ENCODE measurements at regions not wholly inside any gene's neighbourhood (a gene's known extent, or its start where the extent isn't known, plus 50 kb on each side); places are given as distances from the start of the nearest gene placed in this dataset.

GRCh38 chr3:22886439-22887068 lies 316.6 kb upstream of the UBE2E2 start:
- Histone ChIP-seq H2BK15ac (ENCODE audit: low read depth, low read length) (no peak overlapping the region), H3K4me2 (ENCODE audit: insufficient read depth, insufficient read length, low read length) (no peak overlapping the region), H3K9me3 (ENCODE audit: control insufficient read depth, low read depth, low read length) (no peaks in the 10 kb centered on the region), H3K79me1 (ENCODE audit: insufficient read depth, low read depth, low read length, poor library complexity, severe bottlenecking) (no peaks in the 10 kb centered on the region), H4K8ac (replicated peaks; ENCODE audit: insufficient read length, low read depth, low read length) (no peak overlapping the region), H3K23ac (ENCODE audit: insufficient read length, low read depth, low read length) (no peak overlapping the region), H3K9ac (ENCODE audit: extremely low read depth, insufficient read length, low read length) (no peak overlapping the region), H3K79me2 (ENCODE audit: insufficient read depth, low read length) (no peaks in the 10 kb centered on the region), H3K23me2 (ENCODE audit: insufficient read length, low read depth, low read length, poor library complexity, severe bottlenecking) (no peaks in the 10 kb centered on the region), H3K14ac (ENCODE audit: insufficient read depth, low read length) (no peak overlapping the region), H3K27me3 (ENCODE audit: insufficient read depth, low read length) (no peaks in the 10 kb centered on the region), H2BK20ac (ENCODE audit: low read depth, low read length, poor library complexity, severe bottlenecking) (no peak overlapping the region), H3T11ph (ENCODE audit: low read length) (no peak overlapping the region), H4K20me1 (ENCODE audit: control insufficient read depth, insufficient read depth, insufficient read length) (no peaks in the 10 kb centered on the region), H3K4me1 (ENCODE audit: insufficient read depth, low read length) (no peaks in the 10 kb centered on the region), H2AK5ac (ENCODE audit: insufficient read length, low read length) (no peak overlapping the region), H3K18ac (ENCODE audit: insufficient read length, low read depth, low read length) (no peak overlapping the region), H3K4ac (ENCODE audit: low read depth, low read length) (no peak overlapping the region), H4K91ac (ENCODE audit: insufficient read length, low read depth, low read length) (no peak overlapping the region), H3K27ac (ENCODE audit: insufficient read length, low read depth, low read length) (no peak overlapping the region), H2BK120ac (ENCODE audit: low read depth, low read length, poor library complexity, severe bottlenecking) (no peak overlapping the region), H2BK5ac (ENCODE audit: insufficient read length, low read length) (no peak overlapping the region), H2BK12ac (ENCODE audit: insufficient read length, low read depth, low read length) (no peak overlapping the region), H4K5ac (ENCODE audit: insufficient read length, low read depth, low read length) (no peak overlapping the region), H2AFZ (ENCODE audit: low read length) (no peak overlapping the region), H3K56ac (ENCODE audit: insufficient read length, low read depth, low read length) (no peak overlapping the region)
- Mint-ChIP-seq H3K27ac (no peak overlapping the region), H3K4me1 (no peaks in the 10 kb centered on the region), H3K4me3 (no peak overlapping the region), H3K9me3 (no peaks in the 10 kb centered on the region), H3K27me3 (ENCODE audit: low read depth) (no peaks in the 10 kb centered on the region), H3K36me3 (ENCODE audit: insufficient read depth in 1 of 3, low read depth in 3 of 3) (no peaks in the 10 kb centered on the region)
- no peak for DNase-seq
- TF ChIP-seq CTCF (conservative IDR thresholded peaks at IDR 0.05), result no peak
- no CpG with 5 or more reads among the region's 4 CpGs for WGBS (ENCODE audit: extremely low coverage, insufficient read length, low lambda C conversion rate)
